Neural cell (in vitro differentiated cells): ENCODE measurements at regions not wholly inside any gene's neighbourhood (a gene's known extent, or its start where the extent isn't known, plus 50 kb on each side); places are given as distances from the start of the nearest gene placed in this dataset.

Experiments used
- H2AFZ ChIP-seq: fragments of 200-600, 300-800 bp; sonication (generic), shearing (Covaris generic); 2 replicates; pipeline ENCODE4 v1.6.0; 2014; ENCODE audit warnings: low read depth, mild to moderate bottlenecking, antibody characterized with exemption, low read length, moderate library complexity
- H3F3A ChIP-seq: fragments of 200-600 bp; shearing (Covaris generic); 2 replicates; pipeline ENCODE4 v1.6.1; 2016; ENCODE audit warnings: mild to moderate bottlenecking, moderate library complexity, mixed read lengths, antibody characterized with exemption, low read length; ENCODE audit not compliant: insufficient read depth, poor library complexity, severe bottlenecking
- H3K27ac ChIP-seq: fragments of 200-600, 300-800 bp; sonication (generic), shearing (Covaris generic); 2 replicates; pipeline ENCODE4 v1.5.1; 2014; ENCODE audit warnings: mild to moderate bottlenecking, low read length, moderate library complexity
- H3K27me3 ChIP-seq: fragments of 300-800, 200-600 bp; sonication (generic), shearing (Covaris generic); 2 replicates; pipeline ENCODE4 v1.6.0; 2014; ENCODE audit warnings: mild to moderate bottlenecking, low read depth, low read length, moderate library complexity; ENCODE audit not compliant: insufficient read depth
- H3K36me3 ChIP-seq: fragments of 300-800, 200-600 bp; sonication (generic), shearing (Covaris generic); 2 replicates; pipeline ENCODE4 v1.5.1; 2014; ENCODE audit warnings: mild to moderate bottlenecking, antibody characterized with exemption, low read length, moderate library complexity; ENCODE audit not compliant: insufficient read depth
- H3K4me2 ChIP-seq: fragments of 300-800, 200-600 bp; sonication (generic), shearing (Covaris generic); 2 replicates; pipeline ENCODE4 v1.6.0; 2014; ENCODE audit warnings: mild to moderate bottlenecking, low read length
- H3K4me3 ChIP-seq: fragments of 300-800, 200-600 bp; sonication (generic), shearing (Covaris generic); 2 replicates; pipeline ENCODE4 v1.5.1; 2014; ENCODE audit warnings: mild to moderate bottlenecking, low read length, moderate library complexity
- H3K79me2 ChIP-seq: fragments of 200-600 bp; shearing (Covaris generic); replicated peaks from 2 replicates; pipeline ENCODE4 v1.6.0; 2014; ENCODE audit warnings: mild to moderate bottlenecking, low read length, moderate library complexity; ENCODE audit not compliant: insufficient read depth
- H3K9ac ChIP-seq: fragments of 300-800, 200-600 bp; sonication (generic), shearing (Covaris generic); 2 replicates; pipeline ENCODE4 v1.6.1; 2016; ENCODE audit warnings: mild to moderate bottlenecking, low read length, mixed read lengths
- H3K9me2 ChIP-seq: fragments of 200-600 bp; shearing (Covaris generic); 2 replicates; pipeline ENCODE4 v1.6.1; 2016; ENCODE audit warnings: mild to moderate bottlenecking, low read length, mixed read lengths; ENCODE audit not compliant: insufficient read depth
- H3K9me3 ChIP-seq: fragments of 200-600, 300-800 bp; sonication (generic), shearing (Covaris generic); 2 replicates; pipeline ENCODE4 v1.6.1; 2016; ENCODE audit warnings: mild to moderate bottlenecking, mixed run types, low read length, moderate library complexity, mixed read lengths
- H4K20me1 ChIP-seq: fragments of 200-600 bp; shearing (Covaris generic); 2 replicates; pipeline ENCODE4 v1.6.1; 2016; ENCODE audit warnings: mild to moderate bottlenecking, mixed run types; ENCODE audit not compliant: insufficient read depth
- EP300 ChIP-seq: fragments of 450-650 bp; conservative IDR thresholded peaks from 2 replicates; pipeline ENCODE4 v1.6.1; 2014; ENCODE audit warnings: antibody characterized with exemption, mild to moderate bottlenecking, moderate library complexity; ENCODE audit not compliant: poor library complexity, severe bottlenecking
- EZH2 ChIP-seq: fragments of 200-600, 300-800 bp; shearing (Covaris generic), sonication (generic); IDR thresholded peaks from 2 replicates; pipeline ENCODE4 v1.6.1; 2014; ENCODE audit warnings: antibody characterized with exemption, low read length, borderline replicate concordance, mild to moderate bottlenecking; ENCODE audit not compliant: insufficient read depth, poor library complexity, severe bottlenecking
- MXI1 ChIP-seq: fragments of 450-650 bp; conservative IDR thresholded peaks from 2 replicates; pipeline ENCODE4 v1.6.1; 2014; ENCODE audit warnings: antibody characterized with exemption, mild to moderate bottlenecking; ENCODE audit not compliant: poor library complexity, severe bottlenecking
- POLR2AphosphoS5 ChIP-seq: IDR thresholded peaks from 2 replicates; pipeline ENCODE4 v1.6.1; 2012
- RAD21 ChIP-seq: fragments of 450-650 bp; conservative IDR thresholded peaks from 2 replicates; pipeline ENCODE4 v1.6.1; 2014; ENCODE audit warnings: antibody characterized with exemption, mild to moderate bottlenecking, moderate library complexity
- SMC3 ChIP-seq: fragments of 450-650 bp; conservative IDR thresholded peaks from 2 replicates; pipeline ENCODE4 v1.6.1; 2014; ENCODE audit warnings: antibody characterized with exemption, mild to moderate bottlenecking, moderate library complexity; ENCODE audit not compliant: poor library complexity
- TAF1 ChIP-seq: IDR thresholded peaks from 2 replicates; pipeline ENCODE4 v1.6.1; 2012; ENCODE audit warnings: low read depth
- TF ChIP-seq, protein P1 (sequence below): fragments of 450-650 bp; IDR thresholded peaks from 2 replicates; pipeline ENCODE4 v1.5.1; 2014; ENCODE audit warnings: antibody characterized with exemption, mild to moderate bottlenecking, moderate library complexity; ENCODE audit not compliant: poor library complexity, severe bottlenecking
- TF ChIP-seq, protein P2 (sequence below): IDR thresholded peaks from 2 replicates; pipeline ENCODE4 v1.6.1; 2012; ENCODE audit warnings: borderline replicate concordance

DNA sequence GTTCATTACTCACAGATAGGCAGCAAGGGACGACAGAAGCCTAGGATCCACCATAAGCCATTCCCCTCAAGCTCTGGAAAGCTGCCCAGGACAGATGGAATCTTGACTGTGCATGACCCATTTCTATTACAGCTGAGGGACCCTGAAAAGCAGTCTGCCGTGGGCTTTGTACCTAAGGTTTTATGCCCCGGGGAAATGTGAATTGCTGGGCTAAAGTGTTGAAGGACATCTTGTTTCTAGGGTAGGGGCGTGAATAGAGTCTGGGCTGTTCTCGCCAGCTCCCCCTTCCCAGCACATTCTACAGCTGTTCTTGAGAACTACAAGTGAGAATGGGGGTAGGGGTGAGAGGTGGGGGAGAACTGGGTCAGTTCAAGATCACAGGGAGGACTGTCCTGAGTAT lies 53.6 kb upstream of the TMTC4 start:
- H2AFZ ChIP-seq = no peak overlapping the region
- TF ChIP-seq MXI1 (no peak), EZH2 (no peak), TAF1 (no peak), RAD21 (no peak), EP300 (no peak), SMC3 (no peak), POLR2AphosphoS5 (no peak)
- TF ChIP-seq, protein P1, sequence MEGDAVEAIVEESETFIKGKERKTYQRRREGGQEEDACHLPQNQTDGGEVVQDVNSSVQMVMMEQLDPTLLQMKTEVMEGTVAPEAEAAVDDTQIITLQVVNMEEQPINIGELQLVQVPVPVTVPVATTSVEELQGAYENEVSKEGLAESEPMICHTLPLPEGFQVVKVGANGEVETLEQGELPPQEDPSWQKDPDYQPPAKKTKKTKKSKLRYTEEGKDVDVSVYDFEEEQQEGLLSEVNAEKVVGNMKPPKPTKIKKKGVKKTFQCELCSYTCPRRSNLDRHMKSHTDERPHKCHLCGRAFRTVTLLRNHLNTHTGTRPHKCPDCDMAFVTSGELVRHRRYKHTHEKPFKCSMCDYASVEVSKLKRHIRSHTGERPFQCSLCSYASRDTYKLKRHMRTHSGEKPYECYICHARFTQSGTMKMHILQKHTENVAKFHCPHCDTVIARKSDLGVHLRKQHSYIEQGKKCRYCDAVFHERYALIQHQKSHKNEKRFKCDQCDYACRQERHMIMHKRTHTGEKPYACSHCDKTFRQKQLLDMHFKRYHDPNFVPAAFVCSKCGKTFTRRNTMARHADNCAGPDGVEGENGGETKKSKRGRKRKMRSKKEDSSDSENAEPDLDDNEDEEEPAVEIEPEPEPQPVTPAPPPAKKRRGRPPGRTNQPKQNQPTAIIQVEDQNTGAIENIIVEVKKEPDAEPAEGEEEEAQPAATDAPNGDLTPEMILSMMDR = no peak
- TF ChIP-seq, protein P2, sequence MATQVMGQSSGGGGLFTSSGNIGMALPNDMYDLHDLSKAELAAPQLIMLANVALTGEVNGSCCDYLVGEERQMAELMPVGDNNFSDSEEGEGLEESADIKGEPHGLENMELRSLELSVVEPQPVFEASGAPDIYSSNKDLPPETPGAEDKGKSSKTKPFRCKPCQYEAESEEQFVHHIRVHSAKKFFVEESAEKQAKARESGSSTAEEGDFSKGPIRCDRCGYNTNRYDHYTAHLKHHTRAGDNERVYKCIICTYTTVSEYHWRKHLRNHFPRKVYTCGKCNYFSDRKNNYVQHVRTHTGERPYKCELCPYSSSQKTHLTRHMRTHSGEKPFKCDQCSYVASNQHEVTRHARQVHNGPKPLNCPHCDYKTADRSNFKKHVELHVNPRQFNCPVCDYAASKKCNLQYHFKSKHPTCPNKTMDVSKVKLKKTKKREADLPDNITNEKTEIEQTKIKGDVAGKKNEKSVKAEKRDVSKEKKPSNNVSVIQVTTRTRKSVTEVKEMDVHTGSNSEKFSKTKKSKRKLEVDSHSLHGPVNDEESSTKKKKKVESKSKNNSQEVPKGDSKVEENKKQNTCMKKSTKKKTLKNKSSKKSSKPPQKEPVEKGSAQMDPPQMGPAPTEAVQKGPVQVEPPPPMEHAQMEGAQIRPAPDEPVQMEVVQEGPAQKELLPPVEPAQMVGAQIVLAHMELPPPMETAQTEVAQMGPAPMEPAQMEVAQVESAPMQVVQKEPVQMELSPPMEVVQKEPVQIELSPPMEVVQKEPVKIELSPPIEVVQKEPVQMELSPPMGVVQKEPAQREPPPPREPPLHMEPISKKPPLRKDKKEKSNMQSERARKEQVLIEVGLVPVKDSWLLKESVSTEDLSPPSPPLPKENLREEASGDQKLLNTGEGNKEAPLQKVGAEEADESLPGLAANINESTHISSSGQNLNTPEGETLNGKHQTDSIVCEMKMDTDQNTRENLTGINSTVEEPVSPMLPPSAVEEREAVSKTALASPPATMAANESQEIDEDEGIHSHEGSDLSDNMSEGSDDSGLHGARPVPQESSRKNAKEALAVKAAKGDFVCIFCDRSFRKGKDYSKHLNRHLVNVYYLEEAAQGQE = no peak

GRCh38 chr13:100725472-100725871 lies 50.9 kb upstream of the TMTC4 start:
- no peak for TF ChIP-seq EZH2
- TF ChIP-seq, protein P1 = no peak
- TF ChIP-seq TAF1 = no peak
- TF ChIP-seq SMC3 = no peak
- no peak for TF ChIP-seq POLR2AphosphoS5
- no peak for TF ChIP-seq MXI1
- no peak for TF ChIP-seq RAD21
- no peak for TF ChIP-seq EP300
- TF ChIP-seq, protein P2 = no peak
- Histone ChIP-seq H3K9ac (no peak overlapping the region), H3K9me2 (no peaks in the 10 kb centered on the region), H3F3A (no peaks in the 10 kb centered on the region), H3K36me3 (no peaks in the 10 kb centered on the region), H3K27me3 (no peaks in the 10 kb centered on the region), H3K4me3 (no peak overlapping the region), H3K4me2 (no peak overlapping the region), H4K20me1 (no peaks in the 10 kb centered on the region), H3K9me3 (no peaks in the 10 kb centered on the region), H3K27ac (no peak overlapping the region), H2AFZ (no peak overlapping the region), H3K79me2 (no peaks in the 10 kb centered on the region)

More for the DNA sequence above, 53.6 kb upstream of the TMTC4 start:
- no peaks in the 10 kb centered on the region for H4K20me1 ChIP-seq
- H3K4me2 ChIP-seq = no peak overlapping the region
- H3F3A ChIP-seq = no peaks in the 10 kb centered on the region
- H3K9me3 ChIP-seq = no peaks in the 10 kb centered on the region
- no peaks in the 10 kb centered on the region for H3K27me3 ChIP-seq
- no peak overlapping the region for H3K4me3 ChIP-seq
- no peaks in the 10 kb centered on the region for H3K79me2 ChIP-seq
- H3K36me3 ChIP-seq = no peaks in the 10 kb centered on the region
- no peak overlapping the region for H3K9ac ChIP-seq
- H3K27ac ChIP-seq = no peak overlapping the region
- no peaks in the 10 kb centered on the region for H3K9me2 ChIP-seq
